ENCODE measurements at regions not wholly inside any gene's neighbourhood (a gene's known extent, or its start where the extent isn't known, plus 50 kb on each side); places are given as distances from the start of the nearest gene placed in this dataset.

DNA sequence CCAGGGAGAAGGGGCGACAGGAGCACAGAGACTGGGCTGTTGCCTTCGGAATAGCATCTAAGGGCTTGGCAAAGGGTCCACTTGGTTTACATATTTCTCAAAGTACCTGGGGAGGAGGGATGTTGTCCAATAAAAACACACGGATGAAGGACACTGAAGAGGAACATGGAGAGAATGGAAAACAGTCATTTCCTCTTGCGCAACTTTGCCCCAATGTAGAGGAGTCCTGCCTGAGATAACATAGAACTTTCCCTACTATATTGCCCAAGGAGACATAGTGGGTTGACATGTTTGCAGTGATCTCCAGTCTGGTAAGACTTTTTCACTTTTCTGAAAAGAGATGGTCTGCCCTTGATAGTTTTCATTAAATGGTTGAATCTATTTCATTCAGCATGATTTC lies 468.8 kb upstream of the SUCLG2 start:
- no peak for DNase-seq (ENCODE audit: extremely low spot score)
- ChIA-PET CTCF (no interaction called here), POLR2A (no interaction called here)
- TF ChIP-seq, protein P1, sequence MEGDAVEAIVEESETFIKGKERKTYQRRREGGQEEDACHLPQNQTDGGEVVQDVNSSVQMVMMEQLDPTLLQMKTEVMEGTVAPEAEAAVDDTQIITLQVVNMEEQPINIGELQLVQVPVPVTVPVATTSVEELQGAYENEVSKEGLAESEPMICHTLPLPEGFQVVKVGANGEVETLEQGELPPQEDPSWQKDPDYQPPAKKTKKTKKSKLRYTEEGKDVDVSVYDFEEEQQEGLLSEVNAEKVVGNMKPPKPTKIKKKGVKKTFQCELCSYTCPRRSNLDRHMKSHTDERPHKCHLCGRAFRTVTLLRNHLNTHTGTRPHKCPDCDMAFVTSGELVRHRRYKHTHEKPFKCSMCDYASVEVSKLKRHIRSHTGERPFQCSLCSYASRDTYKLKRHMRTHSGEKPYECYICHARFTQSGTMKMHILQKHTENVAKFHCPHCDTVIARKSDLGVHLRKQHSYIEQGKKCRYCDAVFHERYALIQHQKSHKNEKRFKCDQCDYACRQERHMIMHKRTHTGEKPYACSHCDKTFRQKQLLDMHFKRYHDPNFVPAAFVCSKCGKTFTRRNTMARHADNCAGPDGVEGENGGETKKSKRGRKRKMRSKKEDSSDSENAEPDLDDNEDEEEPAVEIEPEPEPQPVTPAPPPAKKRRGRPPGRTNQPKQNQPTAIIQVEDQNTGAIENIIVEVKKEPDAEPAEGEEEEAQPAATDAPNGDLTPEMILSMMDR (IDR thresholded peaks at IDR 0.05; ENCODE audit: control extremely low read depth, extremely low read depth, low read depth, missing control alignments): no peak

DNA sequence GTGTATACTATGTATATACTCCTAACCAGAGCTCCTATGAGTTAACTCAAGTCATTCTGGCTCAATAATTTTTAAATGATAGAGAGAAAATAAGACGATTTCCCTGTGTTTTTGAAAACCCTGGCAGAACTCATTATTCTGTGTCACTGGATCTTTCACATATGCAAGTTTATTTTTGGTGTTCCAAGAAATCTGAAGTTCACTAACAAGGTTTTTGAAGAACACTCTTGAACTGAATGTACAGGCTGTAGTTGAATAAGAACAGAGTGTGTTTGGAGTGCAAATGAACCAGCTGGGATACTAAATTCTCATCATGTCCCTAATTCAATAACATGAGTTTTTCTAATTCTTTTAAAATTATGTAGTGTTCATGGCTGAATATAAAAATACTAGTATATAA lies 466.9 kb upstream of the SUCLG2 start:
- ChIA-PET POLR2A (no interaction called here), CTCF (no interaction called here)
- no peak for DNase-seq (ENCODE audit: extremely low spot score)
- TF ChIP-seq, protein P1 (IDR thresholded peaks at IDR 0.05; ENCODE audit: control extremely low read depth, extremely low read depth, low read depth, missing control alignments): no peak

DNA sequence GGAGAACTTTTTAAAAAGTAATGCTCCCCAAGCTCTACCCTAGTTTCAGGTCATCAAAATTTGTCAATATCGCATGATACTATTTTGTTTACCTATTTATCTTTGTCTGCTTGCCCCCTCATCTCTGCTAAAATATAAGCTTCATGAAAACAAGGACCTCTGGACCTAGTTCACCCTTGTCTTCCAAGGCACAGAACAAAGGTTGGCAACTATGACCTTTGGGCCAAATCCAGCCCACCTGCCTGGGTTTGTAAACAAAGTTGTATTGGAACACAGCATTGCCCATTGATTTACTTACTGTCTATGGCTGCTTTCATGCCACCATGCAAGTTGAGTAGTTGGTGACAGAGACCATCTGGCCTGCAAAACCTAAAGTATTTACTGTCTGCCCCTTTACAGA lies 462.2 kb upstream of the SUCLG2 start:
- ChIA-PET POLR2A (no interaction called here), CTCF (interaction anchor here (0.8 kb wide), 1 partner anchor 10 kb away, joined by 3 read pairs; no protein-coding TSS in a partner anchor)
- no peak for DNase-seq (ENCODE audit: extremely low spot score)
- TF ChIP-seq, protein P1 (IDR thresholded peaks at IDR 0.05; ENCODE audit: control extremely low read depth, extremely low read depth, low read depth, missing control alignments): no peak

DNA sequence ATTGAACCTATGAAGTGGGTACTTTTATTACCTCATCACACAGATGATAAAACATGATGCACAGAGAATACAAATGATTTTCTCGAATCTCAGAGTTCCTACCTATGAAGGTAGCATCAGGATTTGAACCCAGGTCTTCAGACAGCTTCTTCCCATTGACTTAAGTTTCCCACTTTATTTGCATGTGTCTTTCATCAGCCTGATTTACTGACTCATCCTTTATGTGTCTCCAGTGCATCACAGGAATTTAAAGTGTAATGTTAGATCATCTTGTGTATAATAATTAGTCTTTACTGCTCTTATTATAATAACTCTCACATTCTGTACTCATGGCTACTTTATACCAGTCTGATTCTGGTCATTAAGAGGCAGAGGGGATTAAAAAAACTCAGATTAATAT lies 449.4 kb upstream of the SUCLG2 start:
- DNase-seq (ENCODE audit: extremely low spot score): no peak
- TF ChIP-seq, protein P1 (IDR thresholded peaks at IDR 0.05; ENCODE audit: control extremely low read depth, extremely low read depth, low read depth, missing control alignments): no peak
- ChIA-PET POLR2A (no interaction called here), CTCF (interaction anchor here (1.0 to 1.3 kb wide), 2 partner anchors 8 to 11 kb away, joined by 3 read pairs; no protein-coding TSS in a partner anchor)

DNA sequence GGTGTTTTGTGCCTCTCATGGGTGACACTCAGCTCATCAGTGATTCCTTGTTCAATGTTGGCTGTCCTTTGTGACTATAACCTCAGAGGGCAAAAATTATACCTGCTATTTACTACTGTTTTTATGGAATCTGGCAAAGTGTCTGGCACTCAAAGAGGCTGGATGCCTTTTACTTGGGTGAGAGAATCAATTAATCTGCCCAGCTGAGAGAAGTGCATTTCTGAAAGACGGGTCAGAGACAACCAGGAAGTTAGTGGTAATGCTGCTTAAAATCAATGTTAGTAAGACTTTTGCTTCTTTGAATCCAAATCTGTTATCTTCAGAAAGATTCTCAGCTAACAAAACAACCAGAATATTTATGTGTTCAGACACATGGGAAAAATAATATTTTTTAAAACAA lies 436.2 kb upstream of the SUCLG2 start:
- ChIA-PET POLR2A (no interaction called here), CTCF (interaction anchor here (0.9 to 1.4 kb wide), 2 partner anchors 9 to 33 kb away, joined by 3 to 4 read pairs; no protein-coding TSS in a partner anchor)
- DNase-seq (ENCODE audit: extremely low spot score): no peak
- TF ChIP-seq, protein P1 (IDR thresholded peaks at IDR 0.05; ENCODE audit: control extremely low read depth, extremely low read depth, low read depth, missing control alignments): no peak

DNA sequence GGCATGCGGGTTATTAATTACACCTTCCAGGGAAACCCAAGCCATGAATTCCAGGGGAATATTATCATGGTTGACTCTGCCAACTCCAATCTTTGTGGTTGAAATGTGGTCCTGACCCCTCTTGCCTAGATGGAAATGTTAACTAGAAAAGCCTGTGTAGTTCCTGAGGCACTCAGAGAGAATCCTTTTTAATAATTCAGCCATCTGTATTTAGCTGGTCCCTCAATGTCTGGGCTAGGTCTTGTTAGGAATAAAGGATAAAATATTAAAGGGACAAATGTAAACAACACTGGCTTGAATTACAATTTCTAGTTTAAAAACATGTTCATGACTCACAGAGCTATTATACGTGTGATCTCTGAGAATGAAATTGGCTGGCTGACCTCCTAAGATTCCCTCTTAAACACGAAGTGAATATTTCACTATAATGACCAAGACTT lies 435.2 kb upstream of the SUCLG2 start:
- TF ChIP-seq, protein P1 (IDR thresholded peaks at IDR 0.05; ENCODE audit: control extremely low read depth, extremely low read depth, low read depth, missing control alignments): no peak
- ChIA-PET CTCF (interaction anchor here (1.4 kb wide), 1 partner anchor 32 kb away, joined by 3 read pairs; no protein-coding TSS in a partner anchor), POLR2A (no interaction called here)
- DNase-seq (ENCODE audit: extremely low spot score): no peak
